ENCODE measurements at regions not wholly inside any gene's neighbourhood (a gene's known extent, or its start where the extent isn't known, plus 50 kb on each side); places are given as distances from the start of the nearest gene placed in this dataset.

- TF ChIP-seq ZNF462 (CRISPR knock-in tag; IDR thresholded peaks at IDR 0.05): no peak
- no peak for TF ChIP-seq ZNF114 (CRISPR knock-in tag; IDR thresholded peaks at IDR 0.05)
- TF ChIP-seq POLR2AphosphoS5 (IDR thresholded peaks at IDR 0.05; ENCODE audit: low read depth): no peak
- no peak for TF ChIP-seq ETS1 (IDR thresholded peaks at IDR 0.05)
These were observed 61.0 kb upstream of the RARB start (continued) for GRCh38 chr3:25367025-25367424.

GRCh38 chr3:25372167-25372566 lies 55.9 kb upstream of the RARB start:
- no peaks in the 10 kb centered on the region for H4K20me1 ChIP-seq (replicated peaks; ENCODE audit: insufficient read depth)
- no peak overlapping the region for H3K4me2 ChIP-seq
- no peaks in the 10 kb centered on the region for H3K27me3 ChIP-seq (ENCODE audit: insufficient read depth)
- no peak overlapping the region for H3K27ac Mint-ChIP-seq
- H3K9me3 Mint-ChIP-seq: no peaks in the 10 kb centered on the region; the same call in 2 of the 3 replicates
- no peak for DNase-seq (ENCODE audit: low spot score)
- no peaks in the 10 kb centered on the region for H3K27me3 Mint-ChIP-seq (ENCODE audit: insufficient read depth, low read depth, poor library complexity)
- H3K79me2 ChIP-seq (replicated peaks; ENCODE audit: insufficient read depth): no peaks in the 10 kb centered on the region
- no peak overlapping the region for H3K4me3 ChIP-seq
- H3K36me3 Mint-ChIP-seq (ENCODE audit: low read depth): no peaks in the 10 kb centered on the region
- H3K9me2 ChIP-seq (ENCODE audit: insufficient read depth): no peaks in the 10 kb centered on the region; the same call in 1 of the 2 replicates
- H3K4me3 Mint-ChIP-seq: no peak overlapping the region
- H3K36me3 ChIP-seq (ENCODE audit: insufficient read depth): no peaks in the 10 kb centered on the region
- H3K4me1 ChIP-seq (ENCODE audit: insufficient read depth): no peaks in the 10 kb centered on the region
- no peak overlapping the region for H2AFZ ChIP-seq
- no peaks in the 10 kb centered on the region for H3F3A ChIP-seq (replicated peaks; ENCODE audit: low read depth)
- H3K27ac ChIP-seq (ENCODE audit: low read depth): no peak overlapping the region
- ATAC-seq: no peak
- no peaks in the 10 kb centered on the region for H3K4me1 Mint-ChIP-seq
- no peak for TF ChIP-seq CREB1 (CRISPR knock-in tag; IDR thresholded peaks at IDR 0.05; ENCODE audit: low read depth)
- no peak for TF ChIP-seq EZH2phosphoT487 (IDR thresholded peaks at IDR 0.05; ENCODE audit: unreplicated experiment)
- TF ChIP-seq CTCF (conservative IDR thresholded peaks at IDR 0.05; ENCODE audit: low read depth in 2 of 2): no peak
- no peak for TF ChIP-seq JUNB (IDR thresholded peaks at IDR 0.05; ENCODE audit: unreplicated experiment)
- no peak for TF ChIP-seq ETS1 (IDR thresholded peaks at IDR 0.05)
- TF ChIP-seq STAT1 (IDR thresholded peaks at IDR 0.05; ENCODE audit: unreplicated experiment): no peak
- no peak for TF ChIP-seq ZNF114 (CRISPR knock-in tag; IDR thresholded peaks at IDR 0.05)
- no peak for TF ChIP-seq NANOG (IDR thresholded peaks at IDR 0.05; ENCODE audit: borderline replicate concordance)
- TF ChIP-seq POLR2AphosphoS5 (IDR thresholded peaks at IDR 0.05; ENCODE audit: low read depth): no peak
- TF ChIP-seq EZH2 (IDR thresholded peaks at IDR 0.05; ENCODE audit: low read depth, unreplicated experiment): no peak
- TF ChIP-seq REST (IDR thresholded peaks at IDR 0.05; ENCODE audit: unreplicated experiment): no peak
